HPDE6-E6E7 (cell line): ENCODE measurements at regions not wholly inside any gene's neighbourhood (a gene's known extent, or its start where the extent isn't known, plus 50 kb on each side); places are given as distances from the start of the nearest gene placed in this dataset.
"Not testable (repeated sequence)": the region's sequence is repeated elsewhere in the genome, so short reads cannot be mapped to it uniquely, and the experiment has no call there.

Experiments used
- DNase-seq: peaks from one replicate; pipeline ENCODE4 v3.0.0; 2011; ENCODE audit warnings: missing footprints; ENCODE audit errors: extremely low spot score

DNA sequence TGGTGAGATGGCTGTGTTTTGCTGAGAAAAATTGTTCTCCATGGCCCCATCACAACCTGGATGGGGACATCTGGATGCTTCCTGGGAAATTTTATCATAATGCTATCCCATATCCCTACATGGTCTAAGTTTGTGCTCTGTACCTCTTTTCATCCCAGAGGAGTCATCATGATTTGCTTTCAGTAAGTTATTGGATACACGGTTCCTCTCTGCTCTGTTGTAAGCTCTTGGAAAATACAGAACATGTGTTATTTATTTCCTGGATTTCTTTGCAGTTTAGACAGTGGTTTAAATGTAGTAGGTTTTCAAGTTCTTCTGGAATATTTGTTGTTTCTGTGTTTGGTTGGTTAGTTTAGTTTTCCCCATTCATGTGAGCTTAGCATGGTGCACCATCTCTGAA, 129.2 kb upstream of the ECI2 start:
- no peak for DNase-seq

GRCh38 chr6:4264081-4264480, 128.7 kb upstream of the ECI2 start:
- no peak for DNase-seq

DNA sequence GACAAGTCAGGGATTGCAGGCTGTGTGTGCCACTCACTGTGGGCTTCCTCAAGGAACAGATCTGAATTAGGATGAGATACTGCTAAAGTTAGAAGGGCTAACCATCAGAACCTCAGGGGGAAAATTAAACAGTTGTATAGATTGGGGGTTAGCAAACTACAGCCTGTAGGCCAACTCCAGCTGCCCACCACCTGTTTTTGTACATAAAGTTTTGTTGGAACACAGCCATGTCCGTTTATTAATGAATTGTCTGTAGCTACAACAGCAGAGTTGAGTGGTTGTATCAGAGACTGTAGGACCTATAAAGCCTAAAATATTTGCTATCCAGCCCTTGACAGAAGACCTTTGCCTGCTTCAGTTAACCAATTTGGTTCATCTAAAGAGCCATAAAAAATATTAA, 127.2 kb upstream of the ECI2 start:
- no peak for DNase-seq

DNA sequence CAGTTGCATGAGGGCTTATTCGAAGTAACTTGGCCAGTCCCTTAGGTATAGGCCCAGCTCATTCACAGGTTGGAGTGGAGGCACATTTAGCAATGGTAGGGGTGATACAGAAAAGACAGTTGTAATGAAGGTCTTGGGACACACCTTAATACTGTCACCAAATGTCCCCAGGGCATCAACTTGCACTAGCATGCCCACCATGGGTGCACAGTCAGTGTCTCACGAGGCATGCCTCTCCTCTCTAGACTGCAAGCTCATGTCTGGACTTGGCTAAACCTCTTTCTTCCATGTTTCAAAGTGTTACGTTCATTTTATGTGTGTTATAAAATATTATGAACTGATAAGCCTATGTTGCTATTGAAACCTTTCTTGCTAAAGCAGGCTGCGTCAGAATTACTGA, 124.0 kb upstream of the ECI2 start:
- DNase-seq = no peak

DNA sequence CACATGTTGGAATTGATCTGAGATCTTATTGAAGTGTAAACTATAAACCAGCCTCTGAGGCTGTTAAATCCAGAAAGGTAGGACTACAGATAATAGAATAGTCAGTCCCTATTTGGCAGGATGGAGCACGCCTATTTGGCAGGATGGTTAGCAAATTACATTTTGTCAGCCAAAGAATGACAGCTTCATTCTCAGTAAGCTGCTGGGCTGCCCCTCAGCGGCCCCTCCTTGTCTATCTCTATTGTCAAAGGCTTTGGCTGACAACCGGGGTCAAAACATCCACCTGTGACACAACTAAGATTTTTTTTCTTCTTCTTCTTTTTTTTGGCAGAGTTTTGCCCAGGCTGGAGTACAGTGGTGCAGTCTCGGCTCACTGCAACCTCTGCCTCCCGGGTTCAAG, 123.4 kb upstream of the ECI2 start:
- DNase-seq = no peak

DNA sequence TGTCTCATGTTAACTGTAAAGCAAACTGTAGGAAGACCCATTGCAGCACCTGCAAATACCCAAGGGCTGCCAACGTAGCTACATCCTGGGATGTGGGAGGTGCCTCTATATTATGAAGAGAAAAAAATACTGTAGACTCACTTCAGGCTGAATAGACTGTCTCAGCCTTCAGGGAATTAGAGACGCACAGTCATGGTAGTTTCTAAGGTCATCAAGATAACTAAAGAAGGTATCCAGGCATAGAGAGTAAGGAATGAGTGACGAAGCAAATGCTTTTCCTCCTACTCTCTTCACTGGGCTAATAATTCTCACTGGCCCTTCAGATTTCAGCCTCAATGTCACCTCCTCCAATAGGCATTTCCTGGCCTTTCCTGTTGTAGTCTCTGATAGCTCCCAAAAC, 121.6 kb upstream of the ECI2 start:
- no peak for DNase-seq

DNA sequence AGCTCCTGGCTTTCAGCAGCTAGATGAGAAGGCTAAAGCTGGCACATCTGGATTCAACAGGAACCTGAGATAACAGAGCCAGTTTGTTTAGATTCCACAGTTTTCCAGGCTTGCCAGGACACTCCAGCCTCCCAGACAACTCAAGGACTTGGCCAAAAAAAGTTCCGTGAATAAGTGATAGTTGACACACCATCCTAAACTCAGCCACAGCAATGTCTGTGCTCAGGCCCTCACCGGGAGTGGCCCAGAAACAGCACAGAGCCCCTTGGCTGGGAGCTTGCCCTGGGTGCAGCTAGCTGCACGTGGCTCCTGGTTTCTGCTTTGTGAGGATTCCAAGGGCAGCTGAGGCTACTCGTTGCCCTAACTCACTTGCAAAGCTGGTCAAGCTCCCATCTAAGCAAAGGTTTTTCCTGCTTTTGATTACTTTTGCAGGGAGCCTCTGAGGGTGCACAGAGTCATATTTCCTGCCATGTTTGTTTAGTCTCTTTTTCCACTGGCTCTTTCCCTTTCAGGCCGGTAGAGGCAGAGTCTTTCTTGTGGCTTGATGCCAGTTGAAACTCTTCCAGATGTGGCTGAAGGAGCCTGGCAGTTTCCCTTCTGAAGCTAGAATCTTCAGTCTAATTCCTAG, 118.3 kb upstream of the ECI2 start:
- DNase-seq = peak; percentile 54

- not testable (repeated sequence) for DNase-seq
Measured at GRCh38 chr6:4252445-4252844, 117.1 kb upstream of the ECI2 start.

GRCh38 chr6:4250645-4251044, 115.3 kb upstream of the ECI2 start:
- no peak for DNase-seq

- DNase-seq = not testable (repeated sequence)
Measured at GRCh38 chr6:4243832-4244231, 108.5 kb upstream of the ECI2 start.

DNA sequence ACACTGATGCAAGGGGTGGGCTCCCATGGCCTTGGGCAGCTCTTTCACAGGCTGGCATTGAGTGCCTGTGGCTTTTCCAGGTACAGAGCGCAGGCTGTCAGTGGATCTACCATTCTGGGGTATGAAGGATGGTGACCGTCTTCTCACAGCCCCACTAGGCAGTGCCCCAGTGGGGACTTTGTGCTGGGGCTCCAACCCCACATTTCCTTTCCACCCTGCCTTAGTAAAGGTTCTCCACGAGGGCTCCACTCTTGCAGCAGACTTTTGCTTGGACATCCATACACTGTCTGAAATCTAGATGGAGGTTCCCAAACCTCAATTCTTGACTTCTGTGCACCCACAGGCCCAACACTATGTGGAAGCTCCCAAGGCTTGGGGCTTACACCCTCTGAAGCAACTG, 107.9 kb upstream of the ECI2 start:
- no peak for DNase-seq

DNA sequence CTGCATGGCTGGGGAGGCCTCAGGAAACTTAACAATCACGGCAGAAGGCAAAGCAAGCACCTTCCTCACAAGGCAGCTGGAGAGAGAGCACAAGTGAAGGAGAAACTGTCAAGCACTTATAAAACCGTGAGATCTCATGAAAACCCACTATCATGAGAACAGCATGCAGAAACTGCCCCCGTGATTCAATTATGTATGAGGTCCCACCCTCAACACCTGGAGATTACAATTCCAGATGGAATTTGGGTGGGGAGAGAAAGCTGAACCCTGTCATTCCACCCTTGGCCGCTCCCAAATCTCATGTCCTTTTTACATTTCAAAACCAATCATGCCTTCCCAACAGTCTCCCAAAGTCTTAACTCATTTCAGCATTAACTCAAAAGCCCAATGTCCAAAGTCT, 107.2 kb upstream of the ECI2 start:
- DNase-seq = no peak

GRCh38 chr6:4240148-4240547, 104.8 kb upstream of the ECI2 start:
- no peak for DNase-seq

DNA sequence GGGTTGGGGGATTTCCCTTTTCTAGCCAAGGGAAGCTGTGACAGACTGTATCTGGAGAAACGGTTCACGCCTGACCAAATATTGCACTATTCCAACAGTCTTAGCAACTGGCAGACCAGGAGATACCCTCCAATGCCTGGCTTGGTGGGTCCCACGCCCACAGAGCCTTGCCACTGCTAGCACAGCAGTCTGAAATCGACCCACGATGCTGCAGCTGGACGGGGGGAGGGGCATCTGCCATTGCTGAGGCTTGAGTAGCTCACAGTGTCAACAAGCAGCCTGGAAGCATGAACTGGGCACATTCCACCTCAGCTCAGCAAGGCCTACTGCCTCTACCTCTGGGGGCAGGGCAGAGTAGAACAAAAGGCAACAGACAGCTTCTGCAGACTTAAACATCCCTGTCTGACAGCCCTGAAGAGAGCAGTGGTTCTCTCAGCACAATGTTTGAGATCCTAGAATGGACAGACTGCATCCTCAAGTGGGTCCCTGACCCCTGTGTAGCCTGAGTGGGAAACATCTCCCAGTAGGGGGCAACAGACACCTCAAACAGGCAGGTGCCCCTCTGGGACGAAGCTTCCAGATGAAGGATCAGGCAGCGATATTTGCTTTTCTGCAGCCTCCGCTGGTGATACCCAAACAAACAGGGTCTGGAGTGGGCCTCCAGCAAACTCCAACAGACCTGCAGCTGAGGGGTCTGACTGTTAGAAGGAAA, 89.9 kb upstream of the ECI2 start:
- no peak for DNase-seq

DNA sequence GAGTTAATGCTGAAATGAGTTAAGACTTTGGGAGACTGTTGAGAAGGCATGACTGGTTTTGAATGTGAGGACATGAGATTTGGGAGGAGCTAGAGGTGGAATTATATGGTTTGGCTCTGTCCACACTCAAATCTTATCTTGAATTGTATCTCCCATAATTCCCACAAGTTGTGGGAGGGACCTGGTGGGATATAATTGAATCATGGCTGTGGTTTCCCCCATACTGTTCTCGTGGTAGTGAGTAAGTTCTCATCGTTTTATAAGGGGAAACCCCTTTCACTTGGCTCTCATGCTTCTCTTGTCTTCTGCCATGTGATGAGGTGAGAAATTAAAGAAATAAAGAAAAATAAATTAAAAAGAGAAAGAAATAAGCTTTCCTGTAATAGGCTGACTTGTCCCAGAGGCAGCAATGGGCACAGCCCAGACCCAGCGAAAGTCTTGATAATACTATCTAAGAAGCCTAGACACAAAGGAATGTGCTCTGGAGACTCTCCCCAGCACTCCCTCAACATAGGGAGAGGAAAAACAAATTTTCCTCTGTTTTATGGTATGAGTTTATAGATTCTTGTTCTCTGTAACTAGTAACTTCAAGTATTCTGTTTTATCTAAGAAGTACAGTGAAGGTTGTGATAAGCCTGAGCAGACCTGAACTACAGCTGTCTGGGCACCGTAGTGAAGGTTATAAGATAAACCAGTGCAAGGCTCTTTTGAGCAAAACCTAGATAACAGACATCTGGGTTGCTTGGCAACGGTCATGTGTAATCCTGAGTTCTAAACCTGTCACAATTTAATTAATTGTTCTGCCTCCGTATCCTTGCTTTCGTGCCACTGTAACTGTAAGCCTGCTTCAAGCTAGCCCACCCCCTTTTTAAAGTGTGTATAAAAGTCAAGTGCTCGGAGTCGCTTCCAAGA, 88.9 kb upstream of the ECI2 start:
- DNase-seq = no peak

GRCh38 chr6:4220558-4220957, 85.2 kb upstream of the ECI2 start:
- DNase-seq = no peak

DNA sequence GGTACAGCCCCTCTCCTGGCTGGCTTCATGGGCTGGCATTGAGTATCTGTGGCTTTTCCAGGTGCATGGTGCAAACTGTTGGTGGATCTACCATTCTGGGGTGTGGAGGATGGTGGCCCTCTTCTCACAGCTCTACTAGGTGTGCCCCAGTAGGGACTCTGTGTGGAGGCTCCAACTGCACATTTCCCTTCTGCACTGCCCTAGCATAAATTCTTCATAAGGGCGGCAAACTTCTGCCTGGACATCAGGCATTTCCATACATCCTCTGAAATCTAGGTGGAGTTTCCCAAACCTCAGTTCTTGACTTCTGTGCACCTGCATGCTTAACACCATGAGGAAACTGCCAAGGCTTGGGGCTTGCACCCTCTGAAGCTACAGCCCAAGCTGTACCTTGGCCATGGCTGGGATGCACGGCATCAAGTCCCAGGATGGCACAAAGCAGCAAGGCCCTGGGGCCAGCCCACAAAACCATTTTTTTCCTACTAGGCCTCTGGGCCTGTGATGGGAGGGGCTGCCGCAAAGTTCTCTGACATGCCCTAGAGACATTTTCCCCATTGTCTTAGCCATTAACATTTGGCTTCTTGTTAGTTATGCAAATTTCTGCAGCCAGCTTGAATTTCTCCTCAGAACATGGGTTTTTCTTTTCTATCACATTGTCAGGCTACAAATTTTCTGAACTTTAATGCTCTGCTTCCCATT, 83.4 kb upstream of the ECI2 start:
- DNase-seq = not testable (repeated sequence)

GRCh38 chr6:4212588-4212987, 77.2 kb upstream of the ECI2 start:
- no peak for DNase-seq

- DNase-seq = peak; percentile 51
Measured at GRCh38 chr6:4210629-4211419, 75.4 kb upstream of the ECI2 start.

DNA sequence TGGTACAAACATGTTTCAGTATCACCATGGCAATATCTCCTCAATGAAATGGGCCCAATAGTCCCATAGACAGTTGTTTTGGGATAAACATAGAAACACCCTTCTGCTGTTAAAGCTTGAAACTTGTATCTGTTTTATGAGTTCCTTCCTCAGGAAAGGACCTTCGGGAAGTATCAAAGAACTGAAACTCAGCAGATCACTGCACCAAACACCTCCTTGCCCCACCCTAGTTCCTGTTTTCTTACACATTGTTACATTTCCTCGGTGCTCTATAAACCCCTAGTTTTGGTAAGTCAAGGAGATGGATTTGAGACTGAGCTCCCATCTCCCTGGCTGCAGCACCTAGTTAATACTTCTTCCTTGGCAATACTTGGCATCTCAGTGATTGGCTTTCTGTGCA, 73.8 kb upstream of the ECI2 start:
- DNase-seq = no peak

- no peak for DNase-seq
Measured at GRCh38 chr6:4208158-4208557, 72.8 kb upstream of the ECI2 start.
